Stimulated activated CD8-positive, alpha-beta memory T cell treated with anti-CD3 and anti-CD28 coated beads, Interleukin-15, amount 100 ng/mL, for 4 hours (primary cell): ENCODE measurements at regions not wholly inside any gene's neighbourhood (a gene's known extent, or its start where the extent isn't known, plus 50 kb on each side); places are given as distances from the start of the nearest gene placed in this dataset.
"Not testable (repeated sequence)": the region's sequence is repeated elsewhere in the genome, so short reads cannot be mapped to it uniquely, and the experiment has no call there.

Experiments
- DNase-seq, 2 donors: peaks; one replicate each; pipeline ENCODE4 v3.0.0-alpha.2; 2020; ENCODE audit warnings: low read depth in 2 of 2

DNA sequence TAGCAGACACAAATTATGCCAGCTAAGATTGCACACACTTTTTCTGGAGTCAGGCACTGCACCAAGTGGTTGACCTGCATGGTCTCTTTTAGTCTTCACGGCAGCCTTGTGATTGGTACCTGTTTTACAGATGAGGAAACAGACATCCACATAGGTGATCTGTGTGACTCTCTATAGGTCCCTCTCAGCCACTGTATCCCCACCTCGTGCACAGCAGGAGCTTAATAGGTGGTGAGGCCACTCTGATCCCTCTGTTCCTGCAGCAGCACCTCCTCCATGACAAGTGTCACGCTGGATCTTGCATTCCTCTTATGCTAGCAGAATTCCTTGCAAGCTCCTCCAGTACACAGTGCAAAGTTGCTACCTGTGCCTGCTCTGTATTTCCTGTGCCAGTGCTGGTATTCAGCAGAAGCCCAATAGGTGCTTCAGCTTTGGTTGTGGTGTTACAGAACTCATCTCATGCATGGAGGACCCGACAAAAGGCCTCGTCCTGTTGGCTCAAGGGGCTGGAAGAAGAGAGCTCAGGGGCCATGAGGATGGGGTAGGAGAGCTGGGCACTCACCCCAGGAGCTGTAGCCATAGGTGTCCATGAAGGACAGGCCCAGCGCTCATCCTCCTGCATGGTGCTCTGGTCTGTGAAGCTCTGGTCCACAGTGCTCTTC, 546.7 kb downstream of the PTPRU start:
- no peak for DNase-seq

DNA sequence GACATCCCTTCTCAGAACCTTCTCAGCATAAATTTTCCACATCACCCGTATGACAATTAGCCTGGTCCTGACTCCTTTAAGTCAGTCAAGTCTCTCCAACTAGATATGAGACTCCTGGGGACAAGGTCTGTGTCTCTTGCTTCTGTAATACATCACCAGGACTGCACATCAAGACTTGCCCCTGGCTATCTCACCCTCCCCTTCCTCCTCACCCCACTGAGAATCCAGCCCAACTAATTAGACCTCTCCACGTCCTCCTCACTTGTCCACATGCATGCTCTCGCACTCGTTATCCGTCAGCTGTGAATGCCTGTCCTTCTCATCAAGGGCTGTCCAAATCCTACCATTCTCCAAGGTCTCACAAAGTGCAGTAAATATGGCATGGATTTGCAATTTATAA, 542.8 kb downstream of the PTPRU start:
- no peak for DNase-seq

DNA sequence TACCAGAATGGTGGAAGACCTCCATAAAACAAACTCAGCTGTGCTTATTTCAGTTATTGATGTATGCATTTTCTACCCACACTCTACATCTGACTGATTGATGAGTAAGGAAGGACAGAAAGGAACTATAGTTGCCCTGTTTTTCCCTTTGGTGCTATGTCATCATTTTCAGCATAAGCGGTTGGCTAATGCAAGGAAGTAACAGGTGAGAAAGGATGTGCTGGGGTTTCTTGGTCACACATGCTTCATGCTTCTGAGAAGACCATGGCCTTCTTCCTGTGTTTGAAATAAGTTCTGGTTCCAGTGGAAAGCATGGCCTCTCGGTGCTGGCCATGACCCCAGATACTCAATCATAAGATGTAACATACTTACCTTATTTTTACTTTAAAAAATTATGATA, 541.2 kb downstream of the PTPRU start:
- DNase-seq, result no peak

DNA sequence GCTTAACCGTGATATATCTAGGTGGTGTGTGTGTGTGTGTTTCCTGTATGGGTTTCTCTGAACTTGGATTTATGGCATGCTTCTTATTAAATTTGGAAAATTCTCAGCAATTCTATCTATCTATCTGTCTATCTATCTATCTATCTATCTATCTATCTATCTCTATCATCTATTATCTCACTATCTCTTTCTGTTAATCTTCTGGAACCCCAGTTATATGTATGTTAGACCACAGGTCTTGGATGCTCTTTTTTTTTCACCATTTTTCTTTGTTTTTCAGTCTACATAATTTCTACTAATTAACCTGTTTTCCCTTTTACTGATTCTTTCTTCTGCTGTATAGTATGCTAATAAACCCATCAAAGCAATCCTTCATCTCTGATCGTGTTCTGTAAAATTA, 538.0 kb downstream of the PTPRU start:
- no peak for DNase-seq

DNA sequence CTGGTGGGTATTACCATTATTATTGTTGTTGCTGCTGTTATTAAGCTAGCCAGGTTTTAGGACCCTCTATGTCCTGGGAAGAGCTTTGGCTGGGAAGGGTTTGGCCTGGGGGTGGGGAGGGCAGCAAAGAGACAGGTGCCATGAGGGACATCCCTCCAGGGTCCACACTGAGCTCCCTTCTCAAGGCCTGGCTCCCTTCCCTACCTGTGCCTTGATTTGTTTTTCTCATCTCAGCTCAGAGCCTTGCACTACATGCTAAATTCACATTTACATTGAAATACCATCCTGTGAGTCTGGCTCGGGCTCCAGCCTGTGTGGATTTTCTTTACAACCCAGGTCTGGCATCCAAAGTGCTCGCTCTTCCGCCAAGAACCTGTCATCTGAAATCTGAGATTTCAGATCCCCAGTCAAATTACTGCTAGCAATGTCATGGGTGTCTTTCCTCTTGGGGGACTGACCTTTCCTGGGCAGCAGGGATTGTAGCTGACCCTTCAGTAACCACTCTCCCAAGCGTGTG, 536.3 kb downstream of the PTPRU start:
- DNase-seq, result no peak

GRCh38 chr1:29767769-29768425, 531.6 kb downstream of the PTPRU start:
- no peak for DNase-seq

DNA sequence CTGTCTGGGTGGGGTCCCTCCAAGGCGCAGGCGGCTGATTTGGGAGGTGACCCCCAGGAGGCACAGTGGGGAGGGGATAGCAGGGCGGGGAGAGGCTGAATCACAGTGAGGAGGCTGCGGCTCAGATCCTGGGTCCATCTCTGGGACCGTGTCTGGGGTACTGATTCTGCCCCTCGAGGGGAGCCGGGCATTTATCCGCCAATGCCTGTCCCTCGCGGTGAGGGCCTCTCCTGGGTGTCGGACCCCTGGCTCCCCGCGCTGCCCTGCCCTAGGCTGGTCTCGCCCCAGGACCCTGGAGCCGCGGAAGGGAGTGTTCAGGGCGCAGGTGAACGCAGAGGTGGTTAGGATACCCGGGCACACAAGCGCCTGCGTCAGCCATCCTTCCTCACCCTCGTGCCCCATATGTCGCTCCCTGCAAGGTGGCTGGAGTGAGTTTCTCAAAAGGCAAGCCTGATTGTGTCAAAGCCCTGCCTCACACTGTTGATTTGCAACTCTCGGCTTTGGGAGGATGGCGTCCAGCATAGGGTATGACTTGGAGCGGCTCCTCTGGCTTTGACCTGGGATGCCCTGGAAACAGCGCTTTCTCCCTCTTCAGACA, 530.9 kb downstream of the PTPRU start:
- DNase-seq, result no peak

DNA sequence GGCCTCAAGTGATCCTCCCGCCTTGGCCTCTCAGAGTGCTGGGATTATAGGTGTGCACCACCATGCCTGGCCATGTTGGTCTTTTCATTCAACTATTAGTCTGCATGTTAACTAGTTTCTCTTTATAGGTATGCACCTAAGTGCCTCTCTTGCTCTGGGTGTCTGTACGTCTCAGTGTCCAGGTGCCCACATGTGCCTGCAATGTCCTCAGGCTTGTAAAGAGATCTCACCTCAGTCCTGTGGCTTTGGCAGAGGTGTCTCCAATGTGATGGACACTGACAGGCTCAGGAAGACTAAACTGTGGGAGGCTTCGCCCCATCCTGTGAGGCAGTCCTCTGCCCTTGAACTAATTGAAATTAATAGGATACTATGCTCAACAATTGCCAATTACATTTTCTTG, 526.3 kb downstream of the PTPRU start:
- DNase-seq, result no peak

GRCh38 chr1:29761159-29761928, 525.0 kb downstream of the PTPRU start:
- no peak for DNase-seq

- no peak for DNase-seq
Observed at GRCh38 chr1:29760067-29760564, 523.8 kb downstream of the PTPRU start.

GRCh38 chr1:29758781-29759499, 522.6 kb downstream of the PTPRU start:
- no peak for DNase-seq

- DNase-seq, result no peak
Observed at GRCh38 chr1:29757866-29758780, 521.8 kb downstream of the PTPRU start.

GRCh38 chr1:29756901-29757725, 520.8 kb downstream of the PTPRU start:
- no peak for DNase-seq

- DNase-seq, result no peak
Observed at GRCh38 chr1:29756498-29756897, 520.2 kb downstream of the PTPRU start.

DNA sequence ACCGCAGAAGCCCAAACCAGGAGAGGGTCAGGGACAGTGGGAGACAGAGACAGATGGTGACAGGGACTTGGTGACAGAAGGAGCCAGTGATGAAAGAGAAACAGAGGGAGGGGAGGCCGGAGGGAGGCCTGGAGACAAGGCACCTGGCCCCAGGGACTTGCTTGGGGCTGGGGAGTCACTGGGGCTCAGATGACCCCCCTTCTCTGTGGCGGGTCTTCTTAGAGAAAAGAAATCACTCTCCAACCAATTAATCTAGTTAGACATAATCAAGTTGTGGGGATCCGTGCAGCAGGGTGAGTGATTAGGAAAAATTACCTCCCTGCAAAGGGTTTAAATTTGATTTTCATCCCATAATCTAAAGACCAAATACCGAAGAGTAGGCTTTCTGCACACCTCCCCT, 519.8 kb downstream of the PTPRU start:
- DNase-seq, result no peak

- not testable (repeated sequence) for DNase-seq
Observed at GRCh38 chr1:29755412-29756015, 519.2 kb downstream of the PTPRU start.

DNA sequence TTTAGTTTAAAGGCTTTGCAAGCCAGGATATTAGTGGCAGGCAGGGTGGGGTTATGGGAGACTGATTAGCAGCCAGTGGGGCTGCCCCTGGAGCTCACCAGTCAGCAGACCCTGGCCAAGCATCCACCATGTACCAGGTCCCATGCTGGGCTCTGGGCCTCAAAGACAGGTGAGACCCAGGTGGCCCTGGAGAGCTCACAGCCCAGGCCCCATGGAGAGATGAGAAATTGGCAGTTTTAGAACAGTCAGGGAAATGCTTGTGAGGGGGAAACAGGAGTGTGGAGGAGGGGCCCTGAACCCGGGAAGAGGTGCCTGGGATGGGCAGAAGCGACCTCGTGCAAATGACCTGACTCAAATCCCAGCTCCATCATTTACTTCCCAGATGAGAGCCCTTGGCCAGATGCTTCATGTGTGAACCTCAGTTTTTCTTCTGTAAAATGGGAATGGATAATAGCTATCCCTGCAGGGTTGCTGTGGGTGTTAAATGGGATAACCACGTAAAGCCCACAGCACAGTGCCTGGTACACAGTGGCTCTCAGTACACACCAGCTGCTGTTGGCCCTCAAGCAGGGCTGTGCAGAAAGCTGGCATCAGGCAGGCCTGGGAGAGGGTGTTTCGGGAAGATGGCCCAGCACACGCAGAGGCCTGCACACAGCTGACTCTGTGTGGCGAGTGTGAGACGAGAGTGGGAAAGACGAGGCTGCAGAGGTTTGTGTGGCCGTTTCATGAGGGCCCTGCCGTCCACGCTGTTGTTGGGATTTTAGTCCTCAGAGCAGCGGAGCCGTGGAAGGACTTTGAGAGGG, 518.5 kb downstream of the PTPRU start:
- DNase-seq, result no peak
